ENCODE measurements at regions not wholly inside any gene's neighbourhood (a gene's known extent, or its start where the extent isn't known, plus 50 kb on each side); places are given as distances from the start of the nearest gene placed in this dataset.

DNA sequence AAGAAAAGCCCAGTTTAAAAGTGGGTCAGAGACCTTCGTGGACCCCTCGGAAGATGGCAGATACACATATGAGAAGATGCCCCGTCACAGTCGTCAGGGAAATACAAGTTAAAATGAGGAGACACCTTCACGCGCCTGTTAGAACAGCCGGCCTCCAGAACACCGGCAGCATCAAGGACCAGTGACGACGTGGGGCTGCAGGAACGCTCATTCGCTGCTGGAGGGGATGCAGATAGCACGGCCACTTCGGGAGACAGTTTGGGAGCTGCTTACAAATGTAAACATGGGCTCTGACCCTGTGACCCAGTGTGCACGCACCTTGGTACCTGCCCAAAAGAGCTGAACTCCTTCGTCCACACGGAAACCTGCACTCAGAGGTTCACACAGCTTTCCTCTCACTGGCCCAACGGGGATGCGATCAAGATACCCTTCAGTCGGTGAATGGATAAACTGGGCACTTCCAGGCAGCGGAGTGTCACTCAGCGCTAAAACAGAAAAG lies 83.7 kb upstream of the CTDP1 start:
- Mint-ChIP-seq H3K27me3 (ENCODE audit: low read depth in 2 of 2) (peaks cover 13 to 40% of the 10 kb centered on the region in 2 donors), H3K27ac (no peak overlapping the region), H3K36me3 (no peaks in the 10 kb centered on the region), H3K4me1 (no peaks in the 10 kb centered on the region), H3K4me3 (no peak overlapping the region), H3K9me3 (peaks cover 2 to 3% of the 10 kb centered on the region in 2 donors)
- intact Hi-C loops (cut with micrococcal nuclease), result no loop called here
- TF ChIP-seq, protein P1, sequence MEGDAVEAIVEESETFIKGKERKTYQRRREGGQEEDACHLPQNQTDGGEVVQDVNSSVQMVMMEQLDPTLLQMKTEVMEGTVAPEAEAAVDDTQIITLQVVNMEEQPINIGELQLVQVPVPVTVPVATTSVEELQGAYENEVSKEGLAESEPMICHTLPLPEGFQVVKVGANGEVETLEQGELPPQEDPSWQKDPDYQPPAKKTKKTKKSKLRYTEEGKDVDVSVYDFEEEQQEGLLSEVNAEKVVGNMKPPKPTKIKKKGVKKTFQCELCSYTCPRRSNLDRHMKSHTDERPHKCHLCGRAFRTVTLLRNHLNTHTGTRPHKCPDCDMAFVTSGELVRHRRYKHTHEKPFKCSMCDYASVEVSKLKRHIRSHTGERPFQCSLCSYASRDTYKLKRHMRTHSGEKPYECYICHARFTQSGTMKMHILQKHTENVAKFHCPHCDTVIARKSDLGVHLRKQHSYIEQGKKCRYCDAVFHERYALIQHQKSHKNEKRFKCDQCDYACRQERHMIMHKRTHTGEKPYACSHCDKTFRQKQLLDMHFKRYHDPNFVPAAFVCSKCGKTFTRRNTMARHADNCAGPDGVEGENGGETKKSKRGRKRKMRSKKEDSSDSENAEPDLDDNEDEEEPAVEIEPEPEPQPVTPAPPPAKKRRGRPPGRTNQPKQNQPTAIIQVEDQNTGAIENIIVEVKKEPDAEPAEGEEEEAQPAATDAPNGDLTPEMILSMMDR (IDR thresholded peaks at IDR 0.05), result no peak
- Histone ChIP-seq H3K36me3 (ENCODE audit: control insufficient read depth, insufficient read depth, low read length) (no peaks in the 10 kb centered on the region), H3K27ac (ENCODE audit: low read length) (no peak overlapping the region), H3K27me3 (ENCODE audit: control insufficient read depth, insufficient read depth, low read length) (no peaks in the 10 kb centered on the region), H3K4me1 (ENCODE audit: control insufficient read depth, insufficient read depth, low read length) (no peaks in the 10 kb centered on the region), H3K4me3 (ENCODE audit: low read length) (no peak overlapping the region), H3K9me3 (ENCODE audit: control insufficient read depth, insufficient read depth, low read length) (no peaks in the 10 kb centered on the region)
- 91% methylated on average over 22 of the region's 22 CpGs for WGBS (ENCODE audit: insufficient coverage)
- no peak for DNase-seq
- ATAC-seq, result no peak

DNA sequence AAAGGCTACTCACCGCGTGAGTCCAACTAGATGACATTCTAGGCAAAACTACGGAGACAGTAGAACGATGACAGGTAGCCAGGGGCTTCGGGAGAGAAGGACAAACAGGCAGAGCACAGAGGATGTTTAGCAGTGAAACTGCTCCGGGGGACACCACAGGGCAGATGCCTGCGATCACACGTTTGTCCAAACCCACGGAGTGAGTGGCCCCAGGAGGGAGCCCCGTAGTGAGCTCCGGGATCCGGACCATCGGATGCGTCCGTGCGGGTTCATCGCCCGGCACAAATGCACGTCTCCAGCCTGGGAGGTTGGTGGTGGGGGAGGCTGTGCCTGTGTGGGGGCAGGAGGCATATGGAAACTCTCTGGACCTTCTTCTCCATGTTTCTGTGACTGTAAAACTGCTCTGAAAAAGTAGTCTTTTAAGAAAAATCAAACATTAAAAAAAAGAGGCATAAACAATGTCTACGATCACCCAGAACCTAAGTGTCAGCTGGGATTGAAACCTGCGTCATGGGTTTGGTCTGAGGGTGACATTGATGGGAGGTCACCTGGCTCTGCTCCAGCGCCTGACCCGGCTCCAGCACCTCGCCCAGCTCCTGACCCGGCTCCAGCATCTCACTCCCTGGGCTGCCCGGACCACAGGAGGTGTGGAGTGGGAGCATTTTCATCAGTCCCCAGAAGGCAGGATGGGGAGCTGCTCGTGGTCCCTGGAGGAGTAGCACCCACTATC lies 83.0 kb upstream of the CTDP1 start:
- H3K36me3 ChIP-seq (ENCODE audit: control insufficient read depth, insufficient read depth, low read length), result no peaks in the 10 kb centered on the region

DNA sequence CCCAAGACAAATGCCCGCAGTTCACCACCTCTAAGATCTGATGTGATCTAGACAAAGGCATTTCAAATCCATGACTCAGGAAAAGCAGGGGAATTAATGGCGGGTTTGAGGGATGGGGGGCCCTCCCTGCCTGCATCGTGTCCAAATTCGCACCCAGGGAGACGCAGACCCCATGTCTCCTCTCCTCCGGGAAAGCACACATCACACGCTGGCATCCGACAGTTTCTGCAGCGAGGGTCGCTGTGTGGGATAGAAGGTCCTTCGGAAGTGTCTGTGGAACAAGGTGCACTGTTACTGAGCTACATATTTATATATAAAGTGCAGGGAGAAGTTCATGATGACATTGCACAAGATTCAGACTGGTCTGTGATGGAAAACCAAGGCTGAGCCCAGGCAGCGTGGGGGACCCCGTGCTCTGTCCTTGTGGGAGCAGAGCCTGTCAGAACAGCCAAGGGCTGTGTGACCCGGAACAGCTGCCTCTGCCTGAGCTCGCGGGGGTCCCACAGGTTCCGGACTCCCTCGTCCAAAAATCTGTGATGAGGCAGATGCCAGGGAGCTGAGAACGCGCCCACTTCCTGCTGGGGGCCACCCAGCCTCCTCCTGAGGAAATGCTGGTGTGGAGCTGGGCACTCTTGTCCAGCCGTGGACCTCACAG lies 82.3 kb upstream of the CTDP1 start:
- Histone ChIP-seq H3K27ac (ENCODE audit: low read length) (no peak overlapping the region), H3K36me3 (ENCODE audit: control insufficient read depth, insufficient read depth, low read length) (no peaks in the 10 kb centered on the region), H3K27me3 (ENCODE audit: control insufficient read depth, insufficient read depth, low read length) (no peaks in the 10 kb centered on the region), H3K4me1 (ENCODE audit: control insufficient read depth, insufficient read depth, low read length) (no peaks in the 10 kb centered on the region), H3K9me3 (ENCODE audit: control insufficient read depth, insufficient read depth, low read length) (no peaks in the 10 kb centered on the region), H3K4me3 (ENCODE audit: low read length) (no peak overlapping the region)
- Mint-ChIP-seq H3K27me3 (ENCODE audit: low read depth in 2 of 2) (peaks cover 10 to 35% of the 10 kb centered on the region in 2 donors), H3K27ac (no peak overlapping the region), H3K36me3 (no peaks in the 10 kb centered on the region), H3K4me3 (no peak overlapping the region), H3K9me3 (peaks cover 2 to 3% of the 10 kb centered on the region in 2 donors), H3K4me1 (no peaks in the 10 kb centered on the region)
- TF ChIP-seq, protein P1 (IDR thresholded peaks at IDR 0.05), result no peak
- DNase-seq, result no peak
- 72% methylated on average over 20 of the region's 21 CpGs for WGBS (ENCODE audit: insufficient coverage)
- ATAC-seq, result no peak
- intact Hi-C loops (cut with micrococcal nuclease), result no loop called here

More for the DNA sequence above, 83.0 kb upstream of the CTDP1 start:
- Histone ChIP-seq H3K4me3 (ENCODE audit: low read length) (no peak overlapping the region), H3K4me1 (ENCODE audit: control insufficient read depth, insufficient read depth, low read length) (no peaks in the 10 kb centered on the region), H3K9me3 (ENCODE audit: control insufficient read depth, insufficient read depth, low read length) (no peaks in the 10 kb centered on the region), H3K27me3 (ENCODE audit: control insufficient read depth, insufficient read depth, low read length) (no peaks in the 10 kb centered on the region), H3K27ac (ENCODE audit: low read length) (no peak overlapping the region)
- Mint-ChIP-seq H3K4me1 (no peaks in the 10 kb centered on the region), H3K4me3 (no peak overlapping the region), H3K27ac (no peak overlapping the region), H3K9me3 (peaks cover 2 to 3% of the 10 kb centered on the region in 2 donors), H3K27me3 (ENCODE audit: low read depth in 2 of 2) (peaks cover 10 to 42% of the 10 kb centered on the region in 2 donors), H3K36me3 (no peaks in the 10 kb centered on the region)
- no peak for DNase-seq
- intact Hi-C loops (cut with micrococcal nuclease), result no loop called here
- 87% methylated on average over 26 of the region's 27 CpGs for WGBS (ENCODE audit: insufficient coverage)
- TF ChIP-seq, protein P1 (IDR thresholded peaks at IDR 0.05), result no peak
- no peak for ATAC-seq

Data from natural killer cell (primary cell).